Spleen (tissue), 7 donors: ENCODE measurements at regions not wholly inside any gene's neighbourhood (a gene's known extent, or its start where the extent isn't known, plus 50 kb on each side); places are given as distances from the start of the nearest gene placed in this dataset.

Experiments
- CTCF ChIP-seq, 11 experiments: fragments of 200-600 bp in 7 of 11; fragments of 450-650 bp in 4 of 11; sonication (generic) in 4 of 11; IDR thresholded peaks in 8 of 11; conservative IDR thresholded peaks in 3 of 11; 1 replicate in 7 of 11; 2 replicates in 4 of 11; pipeline versions ENCODE4 v1.4.0 to v1.8.0; 2016 to 2021; ENCODE audit warnings: antibody characterized with exemption in 11 of 11, inconsistent platforms in 4 of 11, mild to moderate bottlenecking in 1 of 11
- POLR2A ChIP-seq, 3 donors: fragments of 450-650 bp; IDR thresholded peaks; one replicate each; pipeline ENCODE4 v1.5.1; 2017; ENCODE audit warnings: antibody characterized with exemption in 3 of 3, mild to moderate bottlenecking in 1 of 3
- POLR2AphosphoS5 ChIP-seq, 3 donors: sonication (generic); formaldehyde crosslinking; IDR thresholded peaks; one replicate each; pipeline ENCODE4 v1.5.1; 2017; ENCODE audit warnings: antibody characterized with exemption in 3 of 3
- donor health status: DM: no; HTN: no; CAD: no; lungs with moderate emphysema.
- donor health status: DM: no; HTN: no; CAD: no.
- donor health status: DM: no; HTN: no; CAD: no.

- TF ChIP-seq CTCF (IDR thresholded peaks at IDR 0.05 in 8 of 11, conservative IDR thresholded peaks at IDR 0.05 in 3 of 11) (no peak), POLR2A (IDR thresholded peaks at IDR 0.05) (no peak), POLR2AphosphoS5 (IDR thresholded peaks at IDR 0.05) (no peak)
Measured at GRCh38 chr4:28774344-28774743, 1913.7 kb downstream of the STIM2 start.
